ENCODE measurements at regions not wholly inside any gene's neighbourhood (a gene's known extent, or its start where the extent isn't known, plus 50 kb on each side); places are given as distances from the start of the nearest gene placed in this dataset.

GRCh38 chr12:114885501-114885900 lies 201.5 kb upstream of the TBX3 start:
- ATAC-seq (ENCODE audit: low FRiP score), result no peak
- TF ChIP-seq CTCF (IDR thresholded peaks at IDR 0.05), result no peak
- no peak for DNase-seq (ENCODE audit: low spot score)

- no peak for TF ChIP-seq CTCF (IDR thresholded peaks at IDR 0.05)
- DNase-seq (ENCODE audit: low spot score) (no peak), ATAC-seq (ENCODE audit: low FRiP score) (no peak)
Measured at GRCh38 chr12:114884575-114884974, 200.6 kb upstream of the TBX3 start.

DNA sequence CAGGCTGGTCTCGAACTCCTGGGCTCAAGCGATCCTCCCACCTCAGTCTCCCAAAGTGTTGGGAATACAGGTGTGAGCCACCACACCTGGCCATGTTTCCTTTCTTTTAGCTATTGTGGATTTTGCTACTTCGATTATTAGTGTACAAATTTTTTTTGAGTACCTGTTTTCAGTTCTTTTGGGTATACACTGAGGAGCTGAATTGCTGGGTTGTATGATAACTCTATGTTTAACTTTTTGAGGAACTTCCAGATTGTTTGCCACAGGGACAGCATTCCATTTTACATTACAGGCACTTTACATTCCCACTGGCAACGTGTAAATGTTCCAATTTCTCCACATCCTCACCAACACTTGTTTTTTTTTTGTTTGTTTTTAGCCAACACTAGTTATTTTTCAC lies 198.1 kb upstream of the TBX3 start:
- ATAC-seq (ENCODE audit: low FRiP score) (no peak), DNase-seq (ENCODE audit: low spot score) (no peak)
- TF ChIP-seq CTCF (IDR thresholded peaks at IDR 0.05), result no peak

GRCh38 chr12:114879354-114879753 lies 195.4 kb upstream of the TBX3 start:
- no peak for DNase-seq (ENCODE audit: low spot score)
- TF ChIP-seq CTCF (IDR thresholded peaks at IDR 0.05), result no peak
- ATAC-seq (ENCODE audit: low FRiP score), result no peak

DNA sequence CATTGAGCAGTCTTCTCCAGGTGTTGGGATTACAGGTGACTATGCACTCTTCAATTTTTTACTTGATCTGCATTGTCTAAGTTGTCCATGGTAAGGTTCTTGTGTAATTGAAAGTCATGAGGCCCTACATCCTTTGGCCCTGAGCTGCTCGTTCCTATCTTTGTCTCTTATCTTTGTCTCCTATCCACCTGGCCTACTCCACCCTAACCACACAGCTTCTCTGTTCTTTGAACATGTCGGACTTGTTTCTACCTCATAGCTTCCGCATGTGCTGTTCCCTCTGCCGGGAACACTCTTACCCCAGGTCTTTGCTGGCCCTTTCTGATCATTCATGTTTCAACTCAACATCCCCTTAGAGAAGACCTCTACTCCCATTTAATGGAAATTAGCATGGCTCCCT lies 194.8 kb upstream of the TBX3 start:
- DNase-seq (ENCODE audit: low spot score) (no peak), ATAC-seq (ENCODE audit: low FRiP score) (no peak)
- no peak for TF ChIP-seq CTCF (IDR thresholded peaks at IDR 0.05)

GRCh38 chr12:114876968-114877680 lies 193.1 kb upstream of the TBX3 start:
- no peak for DNase-seq (ENCODE audit: low spot score)
- no peak for TF ChIP-seq CTCF (IDR thresholded peaks at IDR 0.05)
- no peak for ATAC-seq (ENCODE audit: low FRiP score)

DNA sequence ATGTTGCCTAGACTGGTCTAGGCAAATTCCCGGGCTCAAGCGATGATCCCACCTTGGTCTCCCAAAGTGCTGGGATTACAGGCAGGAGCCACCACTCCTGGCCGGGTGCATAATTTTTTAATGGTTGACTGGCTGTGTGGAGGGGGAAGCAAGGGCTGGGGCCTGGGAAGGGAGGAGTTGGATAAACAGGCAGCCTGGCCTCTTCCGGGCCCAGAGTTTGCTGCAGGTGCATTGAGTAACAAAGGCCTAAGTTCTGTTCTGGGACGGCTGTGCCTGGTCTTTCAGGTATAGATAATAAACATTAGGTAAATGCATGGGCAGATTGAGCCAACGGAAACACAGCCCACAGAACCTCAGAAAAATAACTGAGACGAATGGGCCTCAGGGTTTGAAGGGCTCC lies 191.3 kb upstream of the TBX3 start:
- no peak for ATAC-seq (ENCODE audit: low FRiP score)
- DNase-seq (ENCODE audit: low spot score), result no peak
- no peak for TF ChIP-seq CTCF (IDR thresholded peaks at IDR 0.05)

All from omental fat pad (tissue), 3 donors.